ENCODE measurements at regions not wholly inside any gene's neighbourhood (a gene's known extent, or its start where the extent isn't known, plus 50 kb on each side); places are given as distances from the start of the nearest gene placed in this dataset.

- no peak for TF ChIP-seq CTCF (IDR thresholded peaks at IDR 0.05; ENCODE audit: low read depth, low read length, missing control alignments)
- no peak for DNase-seq (ENCODE audit: low read depth)
- in situ Hi-C loops (cut with HindIII; ENCODE audit: low sequenced_read_pairs), result no loop called here
- no peak overlapping the region for H3K4me3 ChIP-seq (ENCODE audit: low read depth, low read length)
Measured at GRCh38 chr4:59039046-59039445, 1928.9 kb upstream of the IGFBP7 start.

- no peak overlapping the region for H3K4me3 ChIP-seq (ENCODE audit: low read depth, low read length)
- in situ Hi-C loops (cut with HindIII; ENCODE audit: low sequenced_read_pairs), result no loop called here
Measured at GRCh38 chr4:59044286-59044900, 1934.2 kb upstream of the IGFBP7 start.

GRCh38 chr4:59054086-59054485 is 1943.9 kb upstream of the IGFBP7 start:
- no peak for DNase-seq (ENCODE audit: low read depth)
- TF ChIP-seq CTCF (IDR thresholded peaks at IDR 0.05; ENCODE audit: low read depth, low read length, missing control alignments), result no peak
- in situ Hi-C loops (cut with HindIII; ENCODE audit: low sequenced_read_pairs), result no loop called here
- no peak overlapping the region for H3K4me3 ChIP-seq (ENCODE audit: low read depth, low read length)

More at GRCh38 chr4:59044286-59044900, 1934.2 kb upstream of the IGFBP7 start:
- TF ChIP-seq CTCF (IDR thresholded peaks at IDR 0.05; ENCODE audit: low read depth, low read length, missing control alignments), result no peak
- no peak for DNase-seq (ENCODE audit: low read depth)

- in situ Hi-C loops (cut with HindIII; ENCODE audit: low sequenced_read_pairs), result no loop called here
Measured at GRCh38 chr4:59057804-59058203, 1947.6 kb upstream of the IGFBP7 start.

GRCh38 chr4:59058543-59058942 is 1948.4 kb upstream of the IGFBP7 start:
- no peak for DNase-seq (ENCODE audit: low read depth)
- H3K4me3 ChIP-seq (ENCODE audit: low read depth, low read length), result no peak overlapping the region
- in situ Hi-C loops (cut with HindIII; ENCODE audit: low sequenced_read_pairs), result no loop called here
- no peak for TF ChIP-seq CTCF (IDR thresholded peaks at IDR 0.05; ENCODE audit: low read depth, low read length, missing control alignments)

More at GRCh38 chr4:59057804-59058203, 1947.6 kb upstream of the IGFBP7 start:
- DNase-seq (ENCODE audit: low read depth), result no peak
- H3K4me3 ChIP-seq (ENCODE audit: low read depth, low read length), result no peak overlapping the region
- TF ChIP-seq CTCF (IDR thresholded peaks at IDR 0.05; ENCODE audit: low read depth, low read length, missing control alignments), result no peak

GRCh38 chr4:59060002-59060846 is 1950.0 kb upstream of the IGFBP7 start:
- TF ChIP-seq CTCF (IDR thresholded peaks at IDR 0.05; ENCODE audit: low read depth, low read length, missing control alignments), result no peak
- no peak for DNase-seq (ENCODE audit: low read depth)
- in situ Hi-C loops (cut with HindIII; ENCODE audit: low sequenced_read_pairs), result no loop called here
- no peak overlapping the region for H3K4me3 ChIP-seq (ENCODE audit: low read depth, low read length)

All from astrocyte of the cerebellum (primary cell).